ENCODE measurements at regions not wholly inside any gene's neighbourhood (a gene's known extent, or its start where the extent isn't known, plus 50 kb on each side); places are given as distances from the start of the nearest gene placed in this dataset.
"Not testable (repeated sequence)": the region's sequence is repeated elsewhere in the genome, so short reads cannot be mapped to it uniquely, and the experiment has no call there.

DNA sequence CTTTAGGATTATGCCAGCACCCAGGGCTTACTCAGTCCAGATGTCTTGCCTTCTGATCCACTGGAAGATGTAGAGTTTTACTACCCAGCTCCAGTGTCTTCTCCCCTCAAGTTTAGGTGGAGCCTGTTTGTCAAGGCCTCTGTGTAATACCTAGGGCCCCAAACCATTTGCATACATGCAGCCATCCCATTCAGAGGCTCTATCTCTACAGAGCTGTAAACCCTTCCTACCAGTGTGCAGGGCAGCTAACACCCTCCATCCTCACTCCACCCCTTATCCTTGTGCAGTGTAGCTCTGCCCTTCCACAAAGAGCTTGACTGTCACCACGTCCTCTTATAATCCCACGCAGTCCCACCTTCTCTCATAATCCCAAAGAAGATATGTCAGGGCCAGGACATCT is 54.6 kb upstream of the GPCPD1 start:
- DNase-seq (ENCODE audit: low read depth in 2 of 2): no peak
- H3K4me3 ChIP-seq (replicated peaks in 1 of 4; ENCODE audit: control extremely low read depth in 1 of 4, insufficient read depth in 1 of 4, low read depth in 3 of 4, low read length in 4 of 4): no peak overlapping the region

DNA sequence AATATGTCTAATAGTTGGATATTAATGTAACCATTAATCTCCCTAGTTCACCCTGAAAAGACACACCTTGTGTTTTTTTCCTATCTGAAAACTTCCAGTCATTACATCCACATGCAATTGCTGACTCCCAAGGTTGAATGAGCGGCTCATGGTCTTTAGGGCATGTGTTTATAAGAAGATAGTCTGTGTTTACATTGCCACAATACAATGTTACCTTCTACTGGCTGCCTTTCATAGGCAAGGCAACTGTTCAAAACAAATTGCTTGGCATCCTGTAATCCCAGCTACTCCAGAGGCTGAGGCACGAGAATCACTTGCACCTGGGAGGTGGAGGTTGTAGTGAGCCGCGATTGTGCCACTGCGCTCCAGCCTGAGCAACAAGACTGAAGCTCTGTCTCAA is 52.6 kb upstream of the GPCPD1 start:
- H3K27ac ChIP-seq (ENCODE audit: insufficient read depth, low read length): no peak overlapping the region
- H3K9me3 ChIP-seq (ENCODE audit: control insufficient read depth, insufficient read depth, low read depth, low read length): no peaks in the 10 kb centered on the region
- no peaks in the 10 kb centered on the region for H3K4me1 ChIP-seq (ENCODE audit: control insufficient read depth, extremely low read depth, insufficient read depth, low read length)
- H3K36me3 ChIP-seq (ENCODE audit: control insufficient read depth, insufficient read depth, low read length): no peaks in the 10 kb centered on the region
- no peak overlapping the region for H3K4me3 ChIP-seq (replicated peaks in 1 of 4; ENCODE audit: control extremely low read depth in 1 of 4, insufficient read depth in 1 of 4, low read depth in 3 of 4, low read length in 4 of 4)
- H2AFZ ChIP-seq (ENCODE audit: low read length): no peak overlapping the region
- H3K27me3 ChIP-seq (ENCODE audit: control insufficient read depth, insufficient read depth, low read length): peaks cover 2% of the 10 kb centered on the region
- no peak overlapping the region for H3K4me2 ChIP-seq (ENCODE audit: extremely low read depth, insufficient read depth, low read length)
- no peaks in the 10 kb centered on the region for H3K79me2 ChIP-seq (ENCODE audit: control insufficient read depth, insufficient read depth, low read length)
- H3K9ac ChIP-seq (ENCODE audit: insufficient read depth, low read length): no peak overlapping the region
- no peak for DNase-seq (ENCODE audit: low read depth in 2 of 2)
- TF ChIP-seq, protein P1, sequence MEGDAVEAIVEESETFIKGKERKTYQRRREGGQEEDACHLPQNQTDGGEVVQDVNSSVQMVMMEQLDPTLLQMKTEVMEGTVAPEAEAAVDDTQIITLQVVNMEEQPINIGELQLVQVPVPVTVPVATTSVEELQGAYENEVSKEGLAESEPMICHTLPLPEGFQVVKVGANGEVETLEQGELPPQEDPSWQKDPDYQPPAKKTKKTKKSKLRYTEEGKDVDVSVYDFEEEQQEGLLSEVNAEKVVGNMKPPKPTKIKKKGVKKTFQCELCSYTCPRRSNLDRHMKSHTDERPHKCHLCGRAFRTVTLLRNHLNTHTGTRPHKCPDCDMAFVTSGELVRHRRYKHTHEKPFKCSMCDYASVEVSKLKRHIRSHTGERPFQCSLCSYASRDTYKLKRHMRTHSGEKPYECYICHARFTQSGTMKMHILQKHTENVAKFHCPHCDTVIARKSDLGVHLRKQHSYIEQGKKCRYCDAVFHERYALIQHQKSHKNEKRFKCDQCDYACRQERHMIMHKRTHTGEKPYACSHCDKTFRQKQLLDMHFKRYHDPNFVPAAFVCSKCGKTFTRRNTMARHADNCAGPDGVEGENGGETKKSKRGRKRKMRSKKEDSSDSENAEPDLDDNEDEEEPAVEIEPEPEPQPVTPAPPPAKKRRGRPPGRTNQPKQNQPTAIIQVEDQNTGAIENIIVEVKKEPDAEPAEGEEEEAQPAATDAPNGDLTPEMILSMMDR (conservative IDR thresholded peaks at IDR 0.05 in 1 of 2, IDR thresholded peaks at IDR 0.05 in 1 of 2; ENCODE audit: low read depth in 1 of 2, low read length in 2 of 2): no peak
- TF ChIP-seq EZH2 (IDR thresholded peaks at IDR 0.05; ENCODE audit: low read length, missing control alignments): no peak
- H4K20me1 ChIP-seq (ENCODE audit: control insufficient read depth, extremely low read depth, insufficient read depth, low read length): no peaks in the 10 kb centered on the region

More for the DNA sequence above, 54.6 kb upstream of the GPCPD1 start:
- Histone ChIP-seq H3K4me1 (ENCODE audit: control insufficient read depth, extremely low read depth, insufficient read depth, low read length) (no peaks in the 10 kb centered on the region), H3K27me3 (ENCODE audit: control insufficient read depth, insufficient read depth, low read length) (peaks cover 8% of the 10 kb centered on the region), H3K27ac (ENCODE audit: insufficient read depth, low read length) (no peak overlapping the region), H3K9ac (ENCODE audit: insufficient read depth, low read length) (no peak overlapping the region), H4K20me1 (ENCODE audit: control insufficient read depth, extremely low read depth, insufficient read depth, low read length) (no peaks in the 10 kb centered on the region), H3K79me2 (ENCODE audit: control insufficient read depth, insufficient read depth, low read length) (no peaks in the 10 kb centered on the region), H3K4me2 (ENCODE audit: extremely low read depth, insufficient read depth, low read length) (no peak overlapping the region), H3K36me3 (ENCODE audit: control insufficient read depth, insufficient read depth, low read length) (no peaks in the 10 kb centered on the region), H3K9me3 (ENCODE audit: control insufficient read depth, insufficient read depth, low read depth, low read length) (no peaks in the 10 kb centered on the region), H2AFZ (ENCODE audit: low read length) (no peak overlapping the region)
- TF ChIP-seq, protein P1 (conservative IDR thresholded peaks at IDR 0.05 in 1 of 2, IDR thresholded peaks at IDR 0.05 in 1 of 2; ENCODE audit: low read depth in 1 of 2, low read length in 2 of 2): no peak
- TF ChIP-seq EZH2 (IDR thresholded peaks at IDR 0.05; ENCODE audit: low read length, missing control alignments): no peak

DNA sequence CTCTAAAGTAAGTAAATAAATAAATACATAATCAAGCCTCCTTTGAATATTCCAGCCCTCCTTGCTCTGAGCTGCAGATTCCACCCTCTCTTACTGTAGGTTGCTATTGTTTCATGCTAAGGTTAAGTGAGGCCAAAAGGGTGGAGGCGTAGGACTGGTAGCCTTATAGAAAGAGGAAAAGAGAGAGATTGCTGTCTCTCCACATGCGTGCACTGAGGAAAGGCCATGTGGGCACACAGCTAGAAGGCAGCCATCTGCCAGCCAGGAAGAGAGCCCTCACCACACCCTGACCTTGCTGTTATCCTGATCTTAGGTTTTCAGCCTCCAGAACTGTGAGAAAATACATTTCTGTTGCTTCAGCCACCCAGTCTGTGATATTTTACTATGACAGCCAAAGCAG is 52.0 kb upstream of the GPCPD1 start:
- DNase-seq (ENCODE audit: low read depth in 2 of 2): no peak
- Histone ChIP-seq H2AFZ (ENCODE audit: low read length) (no peak overlapping the region), H3K36me3 (ENCODE audit: control insufficient read depth, insufficient read depth, low read length) (no peaks in the 10 kb centered on the region), H3K9ac (ENCODE audit: insufficient read depth, low read length) (no peak overlapping the region), H3K27me3 (ENCODE audit: control insufficient read depth, insufficient read depth, low read length) (no peaks in the 10 kb centered on the region), H3K4me3 (replicated peaks in 1 of 4; ENCODE audit: control extremely low read depth in 1 of 4, insufficient read depth in 1 of 4, low read depth in 3 of 4, low read length in 4 of 4) (no peak overlapping the region), H4K20me1 (ENCODE audit: control insufficient read depth, extremely low read depth, insufficient read depth, low read length) (no peaks in the 10 kb centered on the region), H3K4me1 (ENCODE audit: control insufficient read depth, extremely low read depth, insufficient read depth, low read length) (peaks cover 2% of the 10 kb centered on the region), H3K4me2 (ENCODE audit: extremely low read depth, insufficient read depth, low read length) (no peak overlapping the region), H3K9me3 (ENCODE audit: control insufficient read depth, insufficient read depth, low read depth, low read length) (no peaks in the 10 kb centered on the region), H3K79me2 (ENCODE audit: control insufficient read depth, insufficient read depth, low read length) (no peaks in the 10 kb centered on the region), H3K27ac (ENCODE audit: insufficient read depth, low read length) (no peak overlapping the region)
- TF ChIP-seq EZH2 (IDR thresholded peaks at IDR 0.05; ENCODE audit: low read length, missing control alignments): no peak

DNA sequence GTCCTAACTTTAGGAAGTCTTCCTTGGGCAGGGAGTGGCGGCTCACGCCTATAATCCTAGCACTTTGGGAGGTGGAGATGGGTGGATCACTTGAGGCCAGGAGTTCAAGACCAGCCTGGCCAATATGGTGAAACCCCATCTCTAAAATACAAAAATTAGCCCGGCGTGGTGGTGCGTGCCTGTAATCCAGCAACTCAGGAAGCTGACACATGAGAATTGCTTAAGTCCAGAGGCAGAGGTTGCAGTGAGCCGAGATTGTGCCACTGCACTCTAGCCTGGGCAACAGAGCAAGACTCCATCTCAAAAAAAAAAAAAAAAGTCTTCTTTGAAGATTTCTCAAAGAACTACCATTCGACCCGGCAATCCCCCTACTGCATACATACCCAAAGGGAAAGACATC is 50.0 kb upstream of the GPCPD1 start:
- not testable (repeated sequence) for H3K79me2 ChIP-seq (ENCODE audit: control insufficient read depth, insufficient read depth, low read length); H2AFZ ChIP-seq (ENCODE audit: low read length); H3K9me3 ChIP-seq (ENCODE audit: control insufficient read depth, insufficient read depth, low read depth, low read length); H3K4me1 ChIP-seq (ENCODE audit: control insufficient read depth, extremely low read depth, insufficient read depth, low read length); H3K4me2 ChIP-seq (ENCODE audit: extremely low read depth, insufficient read depth, low read length); DNase-seq (ENCODE audit: low read depth in 2 of 2); H3K4me3 ChIP-seq (replicated peaks in 1 of 4; ENCODE audit: control extremely low read depth in 1 of 4, insufficient read depth in 1 of 4, low read depth in 3 of 4, low read length in 4 of 4); H3K27ac ChIP-seq (ENCODE audit: insufficient read depth, low read length); H3K36me3 ChIP-seq (ENCODE audit: control insufficient read depth, insufficient read depth, low read length); H4K20me1 ChIP-seq (ENCODE audit: control insufficient read depth, extremely low read depth, insufficient read depth, low read length); H3K27me3 ChIP-seq (ENCODE audit: control insufficient read depth, insufficient read depth, low read length); H3K9ac ChIP-seq (ENCODE audit: insufficient read depth, low read length)
